CD4-positive, alpha-beta T cell treated with Interleukin-4 for 1 hour (primary cell): ENCODE measurements at regions not wholly inside any gene's neighbourhood (a gene's known extent, or its start where the extent isn't known, plus 50 kb on each side); places are given as distances from the start of the nearest gene placed in this dataset.

Experiments
- DNase-seq, 2 donors: peaks; one replicate each; pipeline ENCODE4 v3.0.0-alpha.2; 2020 to 2022

DNA sequence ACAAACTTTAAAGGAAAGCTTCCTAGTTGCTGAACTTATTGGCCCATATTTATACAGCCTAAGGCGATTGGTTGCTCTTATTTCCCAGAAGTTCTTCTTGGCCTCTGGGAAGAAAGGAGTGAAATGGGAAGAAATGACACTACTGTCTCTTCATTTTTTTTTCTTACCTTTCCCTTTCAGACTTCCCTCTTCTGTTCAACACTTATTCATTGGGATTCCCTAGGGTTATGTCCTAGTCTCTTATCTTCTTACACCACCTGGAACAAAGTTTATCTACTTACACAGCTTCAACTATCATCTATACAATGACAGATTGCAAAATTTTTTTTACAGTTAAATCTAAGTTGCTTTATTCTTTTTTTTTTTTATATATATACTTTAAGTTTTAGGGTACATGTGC lies 68.0 kb downstream of the SNX12 start:
- DNase-seq, result no peak

DNA sequence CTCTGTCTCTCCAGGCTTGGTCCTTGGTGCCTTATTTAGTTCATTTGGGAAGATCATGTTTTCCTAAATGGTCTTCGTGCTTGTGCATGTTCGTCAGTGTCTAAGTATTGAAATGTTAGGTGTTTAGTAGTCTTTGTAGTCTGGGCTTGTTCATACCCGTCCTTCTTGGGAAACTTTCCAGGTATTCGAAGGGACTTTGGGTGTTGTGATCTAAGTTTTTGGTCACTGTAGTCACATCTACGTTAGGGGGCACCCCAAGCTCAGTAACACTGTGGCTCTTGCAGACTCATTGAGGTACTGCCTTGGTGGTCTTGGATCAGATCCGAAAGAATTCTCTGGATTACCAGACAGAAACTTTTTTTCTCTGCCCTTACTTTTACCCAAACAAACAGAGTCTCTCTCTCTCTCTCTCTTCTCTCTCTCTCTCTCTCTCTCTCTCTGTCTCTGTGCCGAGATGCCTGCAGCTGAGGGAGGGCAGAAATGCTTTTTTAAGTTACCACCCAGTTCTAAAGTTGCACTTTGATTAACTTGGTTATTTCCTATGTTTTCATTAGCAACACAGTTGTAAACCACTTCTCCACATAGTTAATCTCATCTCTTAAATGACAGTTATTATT lies 67.6 kb upstream of the SLC7A3 start:
- peak; percentile 19 to 23 for DNase-seq

GRCh38 chrX:70995338-70995737 lies 64.4 kb upstream of the SLC7A3 start:
- no peak for DNase-seq

DNA sequence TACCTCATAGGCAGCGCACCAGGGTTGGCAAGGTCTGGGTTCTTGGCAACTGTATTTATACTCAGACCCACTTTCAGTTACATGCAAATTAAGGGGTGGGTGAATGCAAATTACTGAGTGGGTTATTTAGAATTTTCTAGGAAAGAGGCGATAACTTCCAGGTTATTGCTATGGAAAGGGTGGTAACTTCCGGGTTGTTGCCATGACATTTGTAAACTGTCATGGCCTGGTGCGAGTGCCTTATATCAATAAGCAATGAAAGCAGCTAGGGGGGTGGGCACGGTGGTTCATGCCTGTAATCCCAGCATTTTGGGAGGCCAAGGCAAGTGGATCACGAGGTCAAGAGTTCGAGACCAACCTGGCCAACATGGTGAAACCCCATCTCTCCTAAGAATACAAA lies 57.5 kb upstream of the SLC7A3 start:
- DNase-seq, result no peak
